HUES6 (cell line): ENCODE measurements at regions not wholly inside any gene's neighbourhood (a gene's known extent, or its start where the extent isn't known, plus 50 kb on each side); places are given as distances from the start of the nearest gene placed in this dataset.

Experiments used
- H3K27ac ChIP-seq: 2 replicates; pipeline ENCODE4 v1.7.0; 2013; ENCODE audit warnings: low read depth, mild to moderate bottlenecking, low read length, inconsistent platforms
- H3K27me3 ChIP-seq: 2 replicates; pipeline ENCODE4 v1.6.1; 2013; ENCODE audit warnings: low read length; ENCODE audit not compliant: control insufficient read depth, insufficient read depth
- H3K36me3 ChIP-seq: 2 replicates; pipeline ENCODE4 v1.6.1; 2013; ENCODE audit warnings: low read length; ENCODE audit not compliant: control insufficient read depth, insufficient read depth
- H3K4me1 ChIP-seq: 2 replicates; pipeline ENCODE4 v1.6.1; 2013; ENCODE audit warnings: low read length; ENCODE audit not compliant: control insufficient read depth, insufficient read depth
- H3K4me3 ChIP-seq: 2 replicates; pipeline ENCODE4 v1.5.1; 2013; ENCODE audit warnings: low read depth, low read length
- H3K9ac ChIP-seq: one replicate; pipeline ENCODE4 v1.6.1; 2013; ENCODE audit warnings: mild to moderate bottlenecking, low read length
- H3K9me3 ChIP-seq: 2 replicates; pipeline ENCODE4 v1.6.1; 2013; ENCODE audit warnings: low read depth, low read length; ENCODE audit not compliant: control insufficient read depth, insufficient read depth

DNA sequence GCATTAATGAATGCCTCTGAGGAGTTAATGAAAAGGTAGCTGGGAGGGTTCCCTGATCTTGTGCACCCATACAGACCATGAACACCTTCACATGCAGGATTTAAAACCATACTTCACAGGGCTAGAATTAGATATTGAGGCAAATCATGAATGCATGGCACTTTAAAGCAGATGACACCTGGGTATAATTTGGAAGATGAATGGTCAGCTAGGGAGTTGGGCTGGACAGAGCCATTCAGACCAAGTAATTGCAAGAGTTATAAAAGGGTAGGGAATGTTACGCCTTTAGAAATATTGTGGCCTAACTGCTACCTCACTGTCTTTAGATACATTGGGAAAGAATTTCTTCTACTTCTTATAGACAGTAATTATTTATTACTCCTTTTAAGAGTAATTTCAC, 89.1 kb upstream of the ZNF827 start:
- Histone ChIP-seq H3K4me3 (no peak overlapping the region), H3K27me3 (no peaks in the 10 kb centered on the region), H3K9me3 (no peaks in the 10 kb centered on the region), H3K27ac (no peak overlapping the region), H3K4me1 (peaks cover 19% of the 10 kb centered on the region), H3K36me3 (no peaks in the 10 kb centered on the region), H3K9ac (no peak overlapping the region)

DNA sequence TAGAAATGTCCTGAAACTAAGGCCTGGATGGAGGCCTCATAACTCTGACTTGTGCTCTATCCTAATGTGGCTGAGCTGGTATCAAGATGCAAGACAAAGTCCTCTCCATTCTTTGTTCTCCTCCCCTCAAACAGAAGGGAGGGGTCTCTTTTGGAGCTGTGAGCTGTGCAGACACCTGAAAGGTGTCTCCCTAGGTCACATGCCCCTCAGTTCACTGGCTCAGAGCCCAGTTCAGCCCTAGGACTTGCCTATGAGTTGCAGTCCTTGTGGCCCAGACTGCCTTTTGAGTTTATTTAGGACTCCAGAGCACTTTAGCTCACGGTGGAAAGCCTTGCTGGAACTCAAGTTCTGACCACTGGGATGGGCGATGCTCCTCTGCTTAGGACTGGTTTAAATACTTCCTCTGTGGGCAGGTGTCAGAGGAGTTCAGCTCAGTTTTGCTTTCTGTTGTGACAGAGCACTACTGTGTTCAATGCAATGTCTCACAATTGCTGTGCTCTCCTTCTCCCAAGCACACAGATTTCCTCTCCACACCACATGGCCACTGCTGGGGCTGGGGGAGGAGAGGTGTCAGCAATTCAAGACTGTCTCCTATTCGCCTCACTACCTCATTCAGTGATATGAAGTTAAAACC, 84.8 kb upstream of the ZNF827 start:
- H3K36me3 ChIP-seq, result no peaks in the 10 kb centered on the region
- H3K9ac ChIP-seq, result no peak overlapping the region
- H3K9me3 ChIP-seq, result no peaks in the 10 kb centered on the region
- H3K4me1 ChIP-seq, result no peaks in the 10 kb centered on the region
- no peak overlapping the region for H3K27ac ChIP-seq
- no peak overlapping the region for H3K4me3 ChIP-seq
- no peaks in the 10 kb centered on the region for H3K27me3 ChIP-seq

DNA sequence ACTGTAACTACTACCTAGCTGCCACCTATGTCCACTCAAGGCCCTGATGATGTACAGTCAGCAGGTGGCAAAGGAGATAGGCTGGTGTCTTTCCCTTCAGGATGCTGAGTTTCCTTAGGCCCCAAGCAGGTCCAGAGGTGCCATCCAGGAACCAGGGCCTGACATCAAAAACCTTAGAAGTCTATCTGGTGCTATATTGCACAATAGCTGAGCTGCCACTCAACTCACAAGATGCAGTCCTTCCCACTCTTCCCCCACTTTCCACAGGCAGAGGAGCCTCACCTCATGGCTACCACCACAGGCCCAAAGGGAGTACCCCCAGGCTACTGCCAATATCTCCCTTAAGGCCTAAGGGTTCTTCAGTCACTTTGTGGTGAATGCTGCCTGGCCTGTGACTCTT, 83.9 kb upstream of the ZNF827 start:
- Histone ChIP-seq H3K9ac (no peak overlapping the region), H3K27me3 (no peaks in the 10 kb centered on the region), H3K27ac (no peak overlapping the region), H3K4me3 (no peak overlapping the region), H3K36me3 (no peaks in the 10 kb centered on the region), H3K9me3 (no peaks in the 10 kb centered on the region), H3K4me1 (no peaks in the 10 kb centered on the region)

DNA sequence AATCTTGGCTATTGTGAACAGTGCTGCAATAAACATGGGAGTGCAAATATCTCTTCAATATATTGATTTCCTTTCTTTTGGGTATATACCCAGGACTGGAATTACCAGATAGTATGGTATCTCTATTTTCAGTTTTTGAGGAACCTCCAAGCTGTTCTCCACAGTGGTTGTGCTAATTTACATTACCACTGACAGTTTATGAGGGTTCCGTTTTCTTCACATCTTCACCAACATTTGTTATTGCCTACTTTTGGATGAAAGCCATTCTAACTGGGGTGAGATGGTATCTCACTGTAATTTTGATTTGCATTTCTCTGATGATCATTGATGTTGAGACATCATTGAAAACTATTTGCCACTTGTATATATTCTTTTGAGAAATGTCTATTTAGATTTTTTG, 79.6 kb upstream of the ZNF827 start:
- Histone ChIP-seq H3K36me3 (no peaks in the 10 kb centered on the region), H3K27me3 (no peaks in the 10 kb centered on the region), H3K9me3 (no peaks in the 10 kb centered on the region), H3K27ac (no peak overlapping the region), H3K4me3 (no peak overlapping the region), H3K9ac (no peak overlapping the region), H3K4me1 (no peaks in the 10 kb centered on the region)

DNA sequence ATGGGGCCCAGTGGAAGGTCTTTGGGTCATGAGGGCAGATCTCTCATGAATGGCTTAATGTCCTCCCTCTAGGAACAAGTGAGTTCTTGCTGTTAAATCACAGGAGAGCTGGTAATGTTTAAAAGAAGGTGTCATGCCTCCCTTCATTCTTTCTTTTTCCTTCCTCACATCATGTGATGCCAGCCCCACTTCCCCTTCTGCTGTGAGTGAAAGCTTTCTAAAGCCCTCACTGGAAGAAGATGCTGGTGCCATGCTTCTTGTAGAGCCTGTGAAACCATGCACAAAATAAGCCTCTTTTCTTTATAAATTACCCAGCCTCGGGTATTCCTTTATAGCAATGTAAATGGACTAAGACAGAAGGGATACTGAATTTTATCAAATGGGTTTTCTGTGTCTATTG, 66.1 kb upstream of the ZNF827 start:
- Histone ChIP-seq H3K36me3 (no peaks in the 10 kb centered on the region), H3K27ac (no peak overlapping the region), H3K4me1 (no peaks in the 10 kb centered on the region), H3K9me3 (no peaks in the 10 kb centered on the region), H3K9ac (no peak overlapping the region), H3K27me3 (no peaks in the 10 kb centered on the region), H3K4me3 (no peak overlapping the region)

DNA sequence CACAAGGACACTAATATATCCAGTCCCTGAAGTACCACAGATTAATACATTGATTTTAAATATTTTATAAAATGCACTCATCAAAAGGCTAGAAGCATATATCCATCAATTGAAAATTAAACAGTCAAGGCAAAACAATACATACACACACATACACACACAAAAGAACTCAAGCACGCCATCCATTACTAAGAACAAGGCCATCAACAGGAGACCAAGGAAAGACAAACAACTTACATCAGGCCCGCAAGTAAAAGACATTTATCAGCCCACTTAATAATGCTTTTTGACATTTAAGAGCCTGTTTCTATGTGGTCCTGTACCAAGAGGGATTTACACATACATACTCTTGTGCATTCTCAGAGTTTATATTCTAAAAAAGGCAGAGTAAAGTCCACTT, 50.0 kb upstream of the ZNF827 start:
- Histone ChIP-seq H3K9ac (no peak overlapping the region), H3K4me1 (peaks cover 4% of the 10 kb centered on the region; the same call in 1 of the 2 replicates), H3K9me3 (no peaks in the 10 kb centered on the region), H3K27ac (no peak overlapping the region), H3K27me3 (no peaks in the 10 kb centered on the region), H3K36me3 (no peaks in the 10 kb centered on the region), H3K4me3 (no peak overlapping the region)
